ENCODE measurements at regions not wholly inside any gene's neighbourhood (a gene's known extent, or its start where the extent isn't known, plus 50 kb on each side); places are given as distances from the start of the nearest gene placed in this dataset.

DNA sequence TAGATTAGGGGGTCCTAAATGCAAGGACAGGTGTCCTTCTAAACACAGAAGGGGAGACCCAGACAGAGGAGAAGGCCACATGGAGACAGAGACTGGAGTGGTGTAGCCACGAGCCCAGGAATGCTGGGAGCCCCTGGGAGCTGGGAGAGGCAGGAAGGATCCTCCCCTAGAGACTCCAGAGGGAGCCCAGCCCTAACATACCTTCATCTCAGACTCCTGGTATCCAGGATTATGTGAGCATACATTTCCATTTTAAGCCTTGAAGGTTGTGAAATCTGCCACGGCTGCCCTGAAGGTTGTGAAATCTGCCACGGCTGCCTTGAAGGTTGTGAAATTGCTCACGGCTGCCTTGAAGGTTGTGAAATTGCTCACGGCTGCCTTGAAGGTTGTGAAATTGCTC is 148.4 kb downstream of the ASMT start:
- no peak for TF ChIP-seq POLR2AphosphoS5 (IDR thresholded peaks at IDR 0.05)
- TF ChIP-seq POLR2A (IDR thresholded peaks at IDR 0.05): no peak
- TF ChIP-seq, protein P1, sequence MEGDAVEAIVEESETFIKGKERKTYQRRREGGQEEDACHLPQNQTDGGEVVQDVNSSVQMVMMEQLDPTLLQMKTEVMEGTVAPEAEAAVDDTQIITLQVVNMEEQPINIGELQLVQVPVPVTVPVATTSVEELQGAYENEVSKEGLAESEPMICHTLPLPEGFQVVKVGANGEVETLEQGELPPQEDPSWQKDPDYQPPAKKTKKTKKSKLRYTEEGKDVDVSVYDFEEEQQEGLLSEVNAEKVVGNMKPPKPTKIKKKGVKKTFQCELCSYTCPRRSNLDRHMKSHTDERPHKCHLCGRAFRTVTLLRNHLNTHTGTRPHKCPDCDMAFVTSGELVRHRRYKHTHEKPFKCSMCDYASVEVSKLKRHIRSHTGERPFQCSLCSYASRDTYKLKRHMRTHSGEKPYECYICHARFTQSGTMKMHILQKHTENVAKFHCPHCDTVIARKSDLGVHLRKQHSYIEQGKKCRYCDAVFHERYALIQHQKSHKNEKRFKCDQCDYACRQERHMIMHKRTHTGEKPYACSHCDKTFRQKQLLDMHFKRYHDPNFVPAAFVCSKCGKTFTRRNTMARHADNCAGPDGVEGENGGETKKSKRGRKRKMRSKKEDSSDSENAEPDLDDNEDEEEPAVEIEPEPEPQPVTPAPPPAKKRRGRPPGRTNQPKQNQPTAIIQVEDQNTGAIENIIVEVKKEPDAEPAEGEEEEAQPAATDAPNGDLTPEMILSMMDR (IDR thresholded peaks at IDR 0.05 in 8 of 11, conservative IDR thresholded peaks at IDR 0.05 in 3 of 11): no peak

All from spleen (tissue), 7 donors.